ENCODE measurements at regions not wholly inside any gene's neighbourhood (a gene's known extent, or its start where the extent isn't known, plus 50 kb on each side); places are given as distances from the start of the nearest gene placed in this dataset.
"Not testable (repeated sequence)": the region's sequence is repeated elsewhere in the genome, so short reads cannot be mapped to it uniquely, and the experiment has no call there.

GRCh38 chr6:20341096-20341495, 60.6 kb upstream of the E2F3 start:
- DNase-seq (ENCODE audit: low read depth) = no peak

DNA sequence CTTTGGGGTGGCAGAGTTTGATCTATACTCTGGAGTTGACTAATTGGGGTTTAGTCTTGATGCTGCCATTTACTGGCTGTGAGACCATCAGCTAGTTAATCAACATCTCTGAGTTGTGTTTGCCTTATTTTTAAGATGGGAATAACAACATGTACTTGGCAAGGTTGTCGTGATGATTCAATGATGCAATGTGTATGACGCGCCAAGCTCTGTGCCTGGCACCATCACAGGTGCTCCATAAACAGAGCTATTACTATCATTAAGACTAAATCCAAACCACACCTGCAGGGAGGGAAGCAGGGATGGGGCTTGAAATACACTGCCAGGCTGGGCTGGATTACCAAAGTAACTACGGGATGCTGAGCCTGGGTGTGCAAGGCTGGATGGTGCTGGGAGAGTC, 60.1 kb upstream of the E2F3 start:
- no peak for DNase-seq (ENCODE audit: low read depth)

GRCh38 chr6:20346948-20347347, 54.7 kb upstream of the E2F3 start:
- not testable (repeated sequence) for DNase-seq (ENCODE audit: low read depth)

DNA sequence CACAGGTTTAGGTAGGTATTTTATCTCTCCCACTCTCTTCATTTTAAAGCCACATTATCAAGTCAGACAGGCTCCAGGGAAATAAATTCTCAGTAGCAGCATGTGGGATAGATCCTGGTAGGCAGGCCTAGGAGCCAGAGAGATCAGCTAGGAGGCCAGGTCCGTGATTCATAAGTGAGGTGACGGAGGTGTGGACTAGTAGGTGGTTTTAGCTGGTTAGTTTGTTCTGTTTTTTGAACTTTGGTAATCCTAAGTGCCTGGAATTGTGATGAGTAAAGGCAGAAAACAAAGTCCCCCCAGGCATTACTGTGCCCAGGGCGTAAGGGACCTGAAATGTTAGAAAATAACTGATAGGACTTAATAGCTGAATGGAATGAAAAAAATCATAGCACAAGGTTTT, 53.6 kb upstream of the E2F3 start:
- DNase-seq (ENCODE audit: low read depth) = no peak

DNA sequence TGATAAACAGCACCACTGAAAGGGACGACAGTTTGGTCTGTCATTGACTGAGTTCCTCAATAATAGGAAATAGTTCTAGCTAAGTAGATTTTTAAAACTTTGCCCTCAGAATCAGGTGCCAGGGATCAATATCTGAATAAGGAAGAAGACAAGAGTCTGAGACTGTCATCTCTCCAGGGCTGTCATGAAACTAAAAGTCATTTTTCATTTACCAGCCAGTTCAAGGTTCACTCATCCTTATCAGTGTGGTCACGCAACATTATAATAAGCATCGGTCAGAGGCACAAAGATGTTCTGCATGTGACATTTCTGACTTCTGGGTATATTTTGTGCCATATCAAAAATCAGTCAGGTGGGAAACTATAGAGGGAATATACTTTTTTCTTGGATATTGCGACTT, 52.5 kb upstream of the E2F3 start:
- DNase-seq (ENCODE audit: low read depth) = no peak

GRCh38 chr6:20350215-20350614, 51.5 kb upstream of the E2F3 start:
- DNase-seq (ENCODE audit: low read depth) = no peak

DNA sequence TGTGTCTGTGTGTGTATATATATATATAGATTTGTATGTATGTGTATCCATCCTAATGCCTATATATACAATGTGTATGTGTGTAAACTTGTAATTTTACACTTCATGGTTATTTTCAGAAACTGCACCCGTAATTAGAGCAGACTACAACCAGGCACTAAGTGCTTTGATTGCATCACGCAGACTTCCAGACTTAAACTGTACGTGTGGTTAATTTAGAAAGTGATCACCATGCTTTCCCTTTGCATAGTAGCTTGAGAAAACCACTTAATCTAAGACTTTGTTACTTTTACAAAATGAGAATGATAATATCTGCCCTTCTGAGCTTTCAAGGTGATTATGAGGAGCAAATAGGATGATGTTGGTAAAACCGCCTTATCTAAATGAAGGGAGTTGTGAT, 50.1 kb upstream of the E2F3 start:
- no peak for DNase-seq (ENCODE audit: low read depth)
